ENCODE measurements at regions not wholly inside any gene's neighbourhood (a gene's known extent, or its start where the extent isn't known, plus 50 kb on each side); places are given as distances from the start of the nearest gene placed in this dataset.

DNA sequence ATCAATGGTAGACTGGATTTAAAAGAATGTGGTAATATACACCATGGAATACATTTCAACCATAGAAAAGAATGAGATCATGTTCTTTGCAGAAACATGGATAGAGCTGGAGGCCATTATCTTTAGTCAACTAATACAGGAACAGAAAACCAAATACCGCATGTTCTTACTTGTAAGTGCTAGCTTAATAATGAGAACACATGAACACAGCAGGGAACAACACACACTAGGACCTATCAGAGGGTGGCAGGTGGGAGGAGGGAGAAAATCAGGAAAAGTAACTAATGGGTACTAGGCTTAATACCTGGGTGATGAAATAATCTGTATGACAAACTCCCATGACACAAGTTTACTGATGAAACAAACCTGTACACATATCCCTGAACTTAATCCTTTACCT lies 1435.2 kb downstream of the REEP3 start (continued):
- TF ChIP-seq ZNF17 (CRISPR knock-in tag; IDR thresholded peaks at IDR 0.05), result no peak
- no peak for TF ChIP-seq PHF5A (CRISPR knock-in tag; IDR thresholded peaks at IDR 0.05; ENCODE audit: low read depth, unreplicated experiment)
- TF ChIP-seq ZNF781 (CRISPR knock-in tag; IDR thresholded peaks at IDR 0.05; ENCODE audit: borderline replicate concordance, not compliant biosample characterization), result no peak
- TF ChIP-seq ZBTB1 (CRISPR knock-in tag; IDR thresholded peaks at IDR 0.05; ENCODE audit: borderline replicate concordance), result no peak
- TF ChIP-seq SP2 (CRISPR knock-in tag; IDR thresholded peaks at IDR 0.05), result no peak
- TF ChIP-seq ZNF496 (CRISPR knock-in tag; IDR thresholded peaks at IDR 0.05; ENCODE audit: insufficient replicate concordance), result no peak
- TF ChIP-seq RNF2 (conservative IDR thresholded peaks at IDR 0.05; ENCODE audit: low read depth), result no peak
- TF ChIP-seq PLRG1 (conservative IDR thresholded peaks at IDR 0.05), result no peak

DNA sequence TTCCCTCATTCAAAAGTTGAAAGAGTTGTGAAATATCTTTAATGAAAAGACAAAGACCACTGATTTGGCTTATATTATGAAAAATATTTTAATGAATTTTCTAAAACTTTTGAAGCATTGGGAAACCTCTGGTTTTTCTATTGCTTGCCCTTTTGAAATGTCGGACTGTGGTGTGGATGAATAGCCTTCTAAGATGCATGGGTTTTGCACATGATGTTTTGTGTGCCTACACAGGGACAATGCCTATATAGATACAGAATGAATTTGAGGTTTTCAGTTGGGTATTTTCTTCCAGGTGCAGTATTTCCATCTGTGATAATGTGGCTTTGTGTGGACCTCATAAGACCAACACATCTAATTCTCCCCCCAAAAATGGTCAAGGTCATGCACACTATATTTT lies 1437.9 kb downstream of the REEP3 start:
- ChIA-PET POLR2A (no interaction called here), CTCF (ENCODE audit: low intra/inter-chr PET ratio, low total read pairs) (no interaction called here)
- H3K9me3 ChIP-seq (ENCODE audit: low read length), result peaks cover 40% of the 10 kb centered on the region
- no peak overlapping the region for H3K4me2 ChIP-seq (ENCODE audit: low read depth, low read length)
- FAIRE-seq (no peak), ATAC-seq (no peak), DNase-seq (ENCODE audit: low spot score) (no peak)
- no peak overlapping the region for H3K4me3 ChIP-seq (replicated peaks in 1 of 3; ENCODE audit: insufficient read depth in 1 of 3, low read depth in 2 of 3, low read length in 3 of 3)
- TF ChIP-seq ZNF674 (CRISPR knock-in tag; IDR thresholded peaks at IDR 0.05; ENCODE audit: low read depth) (no peak), ZNF766 (CRISPR knock-in tag; IDR thresholded peaks at IDR 0.05; ENCODE audit: borderline replicate concordance) (no peak), ZNF703 (CRISPR knock-in tag; IDR thresholded peaks at IDR 0.05; ENCODE audit: borderline replicate concordance) (no peak), MED8 (CRISPR knock-in tag; IDR thresholded peaks at IDR 0.05; ENCODE audit: insufficient replicate concordance) (no peak), ZNF558 (CRISPR knock-in tag; IDR thresholded peaks at IDR 0.05; ENCODE audit: borderline replicate concordance) (no peak), TGIF2 (CRISPR knock-in tag; IDR thresholded peaks at IDR 0.05) (no peak), TRIM24 (CRISPR knock-in tag; IDR thresholded peaks at IDR 0.05) (no peak), STAT5B (CRISPR knock-in tag; IDR thresholded peaks at IDR 0.05) (no peak), ZNF569 (CRISPR knock-in tag; IDR thresholded peaks at IDR 0.05; ENCODE audit: borderline replicate concordance) (no peak), TSC22D2 (CRISPR knock-in tag; IDR thresholded peaks at IDR 0.05; ENCODE audit: borderline replicate concordance) (no peak), SRSF9 (IDR thresholded peaks at IDR 0.05; ENCODE audit: borderline replicate concordance, insufficient read depth, low read depth, low read length, poor library complexity, severe bottlenecking) (no peak), ZNF468 (CRISPR knock-in tag; IDR thresholded peaks at IDR 0.05) (no peak), ONECUT2 (CRISPR knock-in tag; IDR thresholded peaks at IDR 0.05) (no peak), NFIB (CRISPR knock-in tag; IDR thresholded peaks at IDR 0.05; ENCODE audit: borderline replicate concordance) (no peak)
- TF ChIP-seq, protein P1, sequence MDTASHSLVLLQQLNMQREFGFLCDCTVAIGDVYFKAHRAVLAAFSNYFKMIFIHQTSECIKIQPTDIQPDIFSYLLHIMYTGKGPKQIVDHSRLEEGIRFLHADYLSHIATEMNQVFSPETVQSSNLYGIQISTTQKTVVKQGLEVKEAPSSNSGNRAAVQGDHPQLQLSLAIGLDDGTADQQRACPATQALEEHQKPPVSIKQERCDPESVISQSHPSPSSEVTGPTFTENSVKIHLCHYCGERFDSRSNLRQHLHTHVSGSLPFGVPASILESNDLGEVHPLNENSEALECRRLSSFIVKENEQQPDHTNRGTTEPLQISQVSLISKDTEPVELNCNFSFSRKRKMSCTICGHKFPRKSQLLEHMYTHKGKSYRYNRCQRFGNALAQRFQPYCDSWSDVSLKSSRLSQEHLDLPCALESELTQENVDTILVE (CRISPR knock-in tag; IDR thresholded peaks at IDR 0.05), result no peak
- TF ChIP-seq, protein P2, sequence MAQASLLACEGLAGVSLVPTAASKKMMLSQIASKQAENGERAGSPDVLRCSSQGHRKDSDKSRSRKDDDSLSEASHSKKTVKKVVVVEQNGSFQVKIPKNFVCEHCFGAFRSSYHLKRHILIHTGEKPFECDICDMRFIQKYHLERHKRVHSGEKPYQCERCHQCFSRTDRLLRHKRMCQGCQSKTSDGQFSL (CRISPR knock-in tag; IDR thresholded peaks at IDR 0.05), result no peak
- TF ChIP-seq, protein P3, sequence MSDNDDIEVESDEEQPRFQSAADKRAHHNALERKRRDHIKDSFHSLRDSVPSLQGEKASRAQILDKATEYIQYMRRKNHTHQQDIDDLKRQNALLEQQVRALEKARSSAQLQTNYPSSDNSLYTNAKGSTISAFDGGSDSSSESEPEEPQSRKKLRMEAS (IDR thresholded peaks at IDR 0.05), result no peak
- intact Hi-C loops (cut with micrococcal nuclease; ENCODE audit: unreplicated experiment), result no loop called here
- H3K79me2 ChIP-seq (ENCODE audit: insufficient read depth, low read length), result no peaks in the 10 kb centered on the region
- H2AFZ ChIP-seq (ENCODE audit: low read length), result no peak overlapping the region
- no peaks in the 10 kb centered on the region; a peak in 1 of 5 replicates for H3K27me3 ChIP-seq (ENCODE audit: control insufficient read depth in 1 of 2, insufficient read depth in 2 of 2, low read length in 2 of 2)
- no peaks in the 10 kb centered on the region for H4K20me1 ChIP-seq (ENCODE audit: insufficient read depth, low read length)
- WGBS (ENCODE audit: low lambda C conversion rate), result 0% methylated on average over 1 of the region's 1 CpG
- BruUV-seq (replicated peaks), result no TSS peak
- in situ Hi-C loops (cut with HindIII; ENCODE audit: extremely low pct_ligation_motif_present, low pct_unique_long_range_greater_than_20kb), result no loop called here
- no peak overlapping the region for H3K9ac ChIP-seq (ENCODE audit: insufficient read depth, low read depth, low read length)
- H3K4me1 ChIP-seq (ENCODE audit: insufficient read depth, low read length), result no peaks in the 10 kb centered on the region
- no peaks in the 10 kb centered on the region for H3K36me3 ChIP-seq (replicated peaks in 1 of 2; ENCODE audit: control insufficient read depth in 1 of 2, insufficient read depth in 2 of 2, low read length in 2 of 2)
- H3K27ac ChIP-seq (ENCODE audit: extremely low read length, insufficient read depth, low read length), result no peak overlapping the region

Data from HepG2 (cell line).